Right atrium auricular region (tissue), 2 donors: ENCODE measurements at regions not wholly inside any gene's neighbourhood (a gene's known extent, or its start where the extent isn't known, plus 50 kb on each side); places are given as distances from the start of the nearest gene placed in this dataset.
"Not testable (repeated sequence)": the region's sequence is repeated elsewhere in the genome, so short reads cannot be mapped to it uniquely, and the experiment has no call there.

ENCODE experiments used
- DNase-seq: peaks from one replicate; pipeline ENCODE4 v3.0.0-alpha.2; 2019; ENCODE audit warnings: low spot score
- H3K27ac ChIP-seq, 2 donors: fragments of 200-600 bp; sonication (generic); 1 replicate in 1 of 2; 2 replicates in 1 of 2; pipeline ENCODE4 v1.5.1; 2016 to 2019
- H3K27me3 ChIP-seq, 2 donors: fragments of 200-600 bp; sonication (generic); one replicate each; pipeline versions ENCODE4 v1.5.1 to v1.6.0; 2017 to 2019
- H3K36me3 ChIP-seq: fragments of 200-600 bp; sonication (generic); one replicate; pipeline ENCODE4 v1.5.1; 2016
- H3K4me1 ChIP-seq, 2 donors: fragments of 200-600 bp; sonication (generic); one replicate each; pipeline versions ENCODE4 v1.5.1 to v1.6.0; 2017 to 2019
- H3K4me3 ChIP-seq, 2 donors: fragments of 200-600 bp; sonication (generic); 1 replicate in 1 of 2; 2 replicates in 1 of 2; pipeline ENCODE4 v1.5.1; 2017 to 2019; ENCODE audit warnings: mild to moderate bottlenecking in 1 of 2, moderate library complexity in 1 of 2
- H3K9me3 ChIP-seq, 2 donors: fragments of 200-600 bp; sonication (generic); one replicate each; pipeline ENCODE4 v1.5.1; 2019
- CTCF ChIP-seq, 2 donors: fragments of 200-600 bp; sonication (generic); IDR thresholded peaks; one replicate each; pipeline ENCODE4 v1.5.1; 2019; ENCODE audit warnings: antibody characterized with exemption in 2 of 2

GRCh38 chr2:19098467-19099160 is 259.8 kb downstream of the OSR1 start:
- no peak for TF ChIP-seq CTCF (IDR thresholded peaks at IDR 0.05)
- no peaks in the 10 kb centered on the region for H3K27me3 ChIP-seq
- no peaks in the 10 kb centered on the region for H3K4me1 ChIP-seq
- no peaks in the 10 kb centered on the region for H3K9me3 ChIP-seq
- no peak for DNase-seq
- H3K4me3 ChIP-seq = no peak overlapping the region
- H3K36me3 ChIP-seq = no peaks in the 10 kb centered on the region
- no peak overlapping the region for H3K27ac ChIP-seq

GRCh38 chr2:19089476-19089875 is 268.9 kb downstream of the OSR1 start:
- H3K27ac ChIP-seq, DNase-seq, H3K4me1 ChIP-seq, H3K9me3 ChIP-seq, H3K27me3 ChIP-seq, H3K36me3 ChIP-seq, H3K4me3 ChIP-seq: not testable (repeated sequence)

- no peak for DNase-seq
- H3K4me1 ChIP-seq = no peaks in the 10 kb centered on the region
- H3K36me3 ChIP-seq = no peaks in the 10 kb centered on the region
- H3K4me3 ChIP-seq = no peak overlapping the region
- H3K9me3 ChIP-seq = no peaks in the 10 kb centered on the region
- no peak overlapping the region for H3K27ac ChIP-seq
- no peak for TF ChIP-seq CTCF (IDR thresholded peaks at IDR 0.05)
- no peaks in the 10 kb centered on the region for H3K27me3 ChIP-seq
These were observed 272.2 kb downstream of the OSR1 start for GRCh38 chr2:19086231-19086651.

- DNase-seq = no peak
- H3K27me3 ChIP-seq = no peaks in the 10 kb centered on the region
- H3K36me3 ChIP-seq = no peaks in the 10 kb centered on the region
- H3K9me3 ChIP-seq = no peaks in the 10 kb centered on the region
- TF ChIP-seq CTCF (IDR thresholded peaks at IDR 0.05) = no peak
- H3K27ac ChIP-seq = no peak overlapping the region
- no peaks in the 10 kb centered on the region for H3K4me1 ChIP-seq
- no peak overlapping the region for H3K4me3 ChIP-seq
These were observed 279.7 kb downstream of the OSR1 start for GRCh38 chr2:19078709-19079108.

- H3K27me3 ChIP-seq = no peaks in the 10 kb centered on the region
- no peak overlapping the region for H3K4me3 ChIP-seq
- no peak for DNase-seq
- H3K4me1 ChIP-seq = no peaks in the 10 kb centered on the region
- no peaks in the 10 kb centered on the region for H3K36me3 ChIP-seq
- no peak for TF ChIP-seq CTCF (IDR thresholded peaks at IDR 0.05)
- H3K27ac ChIP-seq = no peak overlapping the region
- no peaks in the 10 kb centered on the region for H3K9me3 ChIP-seq
These were observed 284.9 kb downstream of the OSR1 start for GRCh38 chr2:19073522-19073921.

GRCh38 chr2:19072161-19072560 is 286.3 kb downstream of the OSR1 start:
- no peak for DNase-seq
- no peak overlapping the region for H3K27ac ChIP-seq
- no peak for TF ChIP-seq CTCF (IDR thresholded peaks at IDR 0.05)

More at GRCh38 chr2:19072161-19072560, 286.3 kb downstream of the OSR1 start:
- Histone ChIP-seq H3K36me3 (no peaks in the 10 kb centered on the region), H3K4me3 (no peak overlapping the region), H3K4me1 (no peaks in the 10 kb centered on the region), H3K27me3 (no peaks in the 10 kb centered on the region), H3K9me3 (no peaks in the 10 kb centered on the region)
